ENCODE measurements at regions not wholly inside any gene's neighbourhood (a gene's known extent, or its start where the extent isn't known, plus 50 kb on each side); places are given as distances from the start of the nearest gene placed in this dataset.

DNA sequence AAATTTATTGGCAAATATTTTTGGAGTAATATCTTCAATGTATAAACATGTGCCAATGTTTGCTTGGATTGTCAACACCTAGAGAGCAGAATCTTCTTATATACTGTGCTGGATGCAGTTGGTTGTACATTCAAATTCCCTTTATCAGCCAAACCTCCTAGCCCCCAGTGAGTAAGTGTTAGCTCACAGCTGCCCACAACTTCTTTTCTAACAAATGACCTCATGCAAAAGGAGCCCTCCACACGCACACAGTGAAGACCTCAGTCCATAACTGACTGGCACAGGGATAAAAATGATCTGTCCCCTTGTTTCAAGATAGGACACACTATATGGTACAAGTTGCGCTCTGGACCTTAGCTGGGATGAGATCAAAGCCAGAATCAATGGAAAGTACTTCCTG, 458.0 kb upstream of the NWD2 start:
- DNase-seq (ENCODE audit: low read depth in 1 of 2, low spot score in 1 of 2): no peak

DNA sequence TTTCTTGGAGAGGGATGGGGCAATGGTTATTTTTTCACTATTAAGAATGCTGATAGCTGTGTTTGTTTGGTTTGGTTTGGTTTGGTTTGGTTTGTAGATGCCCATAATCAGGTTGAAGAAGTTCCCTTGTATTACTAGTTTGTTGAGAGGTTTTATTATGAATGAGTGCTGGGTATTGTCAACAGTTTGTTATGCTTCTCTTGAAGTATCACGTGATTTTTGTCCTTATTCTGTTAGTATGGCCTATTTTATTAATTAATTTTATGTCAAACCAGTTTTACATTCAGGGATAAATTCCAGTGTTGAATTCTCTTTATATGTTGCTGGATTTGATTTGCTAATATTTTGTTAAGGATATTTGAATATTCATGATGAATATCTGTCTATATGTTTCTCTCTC, 449.8 kb upstream of the NWD2 start:
- no peak for DNase-seq (ENCODE audit: low read depth in 1 of 2, low spot score in 1 of 2)

DNA sequence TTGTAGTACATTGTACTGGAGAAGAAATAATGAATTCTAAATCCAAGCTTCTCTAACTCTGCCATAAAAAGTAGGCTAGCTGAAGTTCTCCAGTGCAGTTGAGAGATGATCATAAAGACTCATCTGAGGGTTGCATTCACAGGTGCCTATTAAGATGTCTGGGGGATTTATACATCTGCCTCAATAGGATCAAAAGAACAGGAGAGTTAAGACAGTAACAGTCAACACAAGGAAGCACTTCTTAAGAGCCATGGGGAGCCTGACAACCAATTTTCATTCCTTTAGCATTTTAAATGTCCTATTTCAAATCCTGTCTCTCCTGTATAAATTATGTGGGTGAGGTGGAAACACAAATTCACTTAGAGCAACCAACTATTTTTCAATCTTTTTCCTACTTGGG, 432.4 kb upstream of the NWD2 start:
- no peak for DNase-seq (ENCODE audit: low read depth in 1 of 2, low spot score in 1 of 2)

DNA sequence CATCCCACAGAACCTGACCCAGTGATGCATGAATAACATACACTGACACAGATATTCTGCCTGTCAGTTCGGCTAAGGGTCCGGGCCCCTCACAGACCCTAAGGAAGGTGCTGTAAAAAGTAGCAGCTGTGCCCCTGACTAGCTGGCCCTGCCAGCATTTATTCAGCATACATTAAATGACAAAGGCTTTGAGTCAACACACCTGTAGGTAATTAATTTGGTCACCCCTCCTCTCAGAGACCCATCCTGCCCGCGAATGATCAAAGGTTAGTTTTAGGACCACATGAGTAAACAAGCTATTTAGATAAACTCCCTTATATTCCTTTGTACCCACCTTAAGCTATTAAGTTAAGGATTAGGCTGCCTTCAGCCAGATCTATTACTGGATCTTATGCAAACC, 429.0 kb upstream of the NWD2 start:
- no peak for DNase-seq (ENCODE audit: low read depth in 1 of 2, low spot score in 1 of 2)

DNA sequence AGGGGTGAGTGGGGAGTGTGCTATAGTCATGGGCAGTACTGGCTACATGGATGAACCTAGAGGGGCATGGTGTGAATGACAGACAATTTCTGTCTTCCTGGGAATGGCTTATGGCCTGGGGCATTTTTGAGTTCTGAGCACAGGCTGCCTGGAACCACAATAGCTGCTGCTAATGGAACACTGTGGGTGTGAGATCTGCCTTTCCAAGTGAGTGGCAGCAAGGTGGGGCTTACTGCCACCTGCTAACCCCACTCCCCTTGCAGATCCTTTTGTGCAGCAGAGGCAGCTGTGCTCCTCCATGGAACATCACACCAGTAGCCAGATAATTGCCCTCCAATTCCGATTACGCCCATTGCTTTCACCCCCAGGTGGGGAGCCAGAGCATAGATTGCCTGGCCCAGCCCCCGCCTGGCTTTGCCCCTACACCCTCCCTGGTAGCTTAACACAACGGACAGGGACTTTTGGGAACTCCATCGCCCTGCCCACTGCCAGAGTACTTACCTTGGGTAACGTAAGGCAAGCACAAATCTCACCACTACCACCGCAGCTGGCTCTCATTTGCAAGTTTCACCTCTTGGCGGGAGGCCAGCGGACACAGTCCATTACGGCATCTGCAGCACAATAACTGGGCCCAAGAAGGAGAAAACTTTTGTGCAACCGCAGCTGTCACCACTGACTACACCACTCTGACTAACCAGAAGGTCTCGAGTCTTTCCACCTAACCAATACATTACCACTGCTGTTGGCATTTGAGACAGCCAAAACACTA, 421.2 kb upstream of the NWD2 start:
- DNase-seq (ENCODE audit: low read depth in 1 of 2, low spot score in 1 of 2): no peak

DNA sequence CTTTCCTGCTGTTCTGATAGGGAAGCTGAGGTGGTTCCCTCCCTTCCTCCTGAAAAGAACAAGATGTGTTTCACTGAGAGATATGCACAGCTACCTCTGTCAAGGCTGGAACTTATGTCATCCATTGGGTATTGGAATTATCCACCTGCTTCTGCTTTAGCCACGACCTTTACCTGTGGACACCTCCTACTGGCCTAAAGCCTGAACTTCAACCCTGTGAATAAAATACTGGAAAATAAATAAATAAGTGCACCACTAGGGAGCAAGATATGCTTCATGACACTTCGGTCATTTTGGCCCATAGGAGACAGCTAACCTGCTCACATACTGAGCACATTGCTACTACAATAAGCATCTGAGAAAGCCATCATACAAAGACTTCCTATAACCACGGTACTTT, 419.9 kb upstream of the NWD2 start:
- DNase-seq (ENCODE audit: low read depth in 1 of 2, low spot score in 1 of 2): no peak

DNA sequence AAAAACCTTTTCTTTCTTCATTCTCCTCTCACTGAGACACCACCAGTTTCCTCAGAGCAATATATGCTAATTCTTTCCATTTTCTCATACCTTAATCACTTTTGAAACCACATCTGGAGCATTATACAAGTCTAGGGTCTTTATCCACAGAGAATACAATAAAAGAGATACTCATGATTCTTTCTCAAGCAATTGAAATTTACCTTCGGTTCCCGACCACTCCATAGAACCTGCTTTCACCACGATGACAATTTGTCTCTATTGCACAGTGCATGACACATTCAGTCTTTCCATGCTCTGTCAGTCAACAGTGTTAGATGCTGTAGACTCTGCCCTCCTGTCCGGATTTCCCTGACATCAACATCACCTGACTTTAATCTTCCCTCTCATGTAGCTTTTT, 409.3 kb upstream of the NWD2 start:
- no peak for DNase-seq (ENCODE audit: low read depth in 1 of 2, low spot score in 1 of 2)

DNA sequence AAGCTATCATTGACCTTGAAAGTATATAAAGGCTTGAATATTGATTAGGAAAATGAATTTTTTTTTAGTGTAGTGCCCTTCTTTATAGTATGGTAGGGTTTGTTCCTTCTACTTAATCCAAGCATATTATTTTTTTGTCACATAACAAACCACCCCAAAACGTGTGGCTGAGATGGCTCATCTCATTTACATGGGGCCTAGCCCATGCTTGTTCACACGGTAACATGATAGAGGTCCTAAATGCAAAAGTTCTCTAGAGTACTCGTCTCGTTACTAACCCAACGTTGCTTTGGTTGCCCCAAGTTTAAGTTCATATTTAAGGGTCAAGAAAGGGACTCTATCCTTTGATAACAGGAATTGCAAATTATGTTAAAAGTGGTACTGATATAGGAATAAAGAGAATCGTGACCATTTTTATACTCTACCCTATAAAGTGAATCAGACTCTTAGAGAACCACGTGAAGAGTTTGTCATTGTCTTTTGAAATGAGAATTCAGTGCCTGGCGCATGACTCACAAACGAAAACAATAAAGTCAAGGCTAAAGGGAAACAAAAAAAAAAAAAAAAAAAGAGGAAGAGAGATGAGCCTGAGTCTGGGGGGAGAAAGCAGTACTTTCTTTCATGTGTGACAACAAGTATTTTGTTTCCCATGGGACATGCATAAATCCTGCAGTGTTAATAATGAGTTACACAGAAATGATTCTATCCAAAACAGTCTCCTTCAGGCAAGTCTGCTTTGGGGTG, 402.8 kb upstream of the NWD2 start:
- no peak for DNase-seq (ENCODE audit: low read depth in 1 of 2, low spot score in 1 of 2)

DNA sequence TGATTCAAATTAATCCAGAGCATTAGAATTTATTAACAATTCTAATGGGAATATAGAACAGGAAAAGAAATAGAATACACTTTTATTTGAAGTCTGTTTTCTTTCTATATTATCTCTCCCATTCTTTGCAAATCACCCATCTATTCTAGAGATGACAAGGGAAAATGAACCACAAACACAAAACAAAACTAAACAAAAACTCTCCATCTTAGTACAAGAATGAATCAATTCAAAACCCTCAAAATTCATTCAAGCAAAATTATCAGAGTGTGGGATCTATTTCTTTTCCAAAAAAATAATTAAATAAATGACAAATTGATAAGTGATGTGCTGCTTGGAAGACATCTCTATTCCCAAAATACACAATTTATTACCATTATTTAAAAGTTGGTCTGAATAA, 400.1 kb upstream of the NWD2 start:
- DNase-seq (ENCODE audit: low read depth in 1 of 2, low spot score in 1 of 2): no peak

DNA sequence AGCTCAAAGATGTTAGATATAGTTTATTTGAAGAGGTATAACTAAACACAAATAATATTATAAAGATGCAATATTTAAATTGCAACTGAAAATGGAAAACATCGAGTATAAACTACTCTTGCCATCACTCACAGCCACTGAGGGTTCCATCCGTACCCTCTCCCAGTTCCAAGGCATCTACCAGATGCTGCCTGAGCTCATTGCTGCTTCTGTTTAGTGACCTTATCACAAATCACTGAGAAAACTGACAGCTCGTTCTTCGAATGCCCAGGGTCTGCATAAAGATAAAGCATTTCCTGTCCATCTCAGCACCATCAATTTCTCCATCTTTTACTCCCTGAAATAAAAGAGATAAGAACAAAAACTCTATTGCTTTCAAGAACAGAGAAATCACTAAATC, 391.7 kb upstream of the NWD2 start:
- DNase-seq (ENCODE audit: low read depth in 1 of 2, low spot score in 1 of 2): no peak

DNA sequence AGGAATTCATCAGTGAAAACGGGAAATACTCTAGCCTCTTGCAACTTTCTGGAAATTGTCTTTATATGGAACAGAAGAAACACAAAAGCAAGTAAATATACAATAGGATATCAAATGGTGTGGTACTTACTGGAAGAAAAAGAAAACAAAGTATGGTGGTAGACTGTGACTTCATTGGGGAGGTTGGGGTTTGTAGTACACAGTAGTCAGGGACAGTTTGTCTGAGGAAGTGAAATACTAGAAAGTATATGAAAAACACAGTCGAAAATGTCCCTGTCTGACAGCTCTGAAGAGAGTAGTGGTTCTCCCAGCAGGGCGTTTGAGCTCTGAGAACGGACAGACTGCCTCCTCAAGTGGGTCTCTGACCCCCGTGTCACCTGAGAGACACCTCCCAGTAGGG, 390.0 kb upstream of the NWD2 start:
- no peak for DNase-seq (ENCODE audit: low read depth in 1 of 2, low spot score in 1 of 2)

DNA sequence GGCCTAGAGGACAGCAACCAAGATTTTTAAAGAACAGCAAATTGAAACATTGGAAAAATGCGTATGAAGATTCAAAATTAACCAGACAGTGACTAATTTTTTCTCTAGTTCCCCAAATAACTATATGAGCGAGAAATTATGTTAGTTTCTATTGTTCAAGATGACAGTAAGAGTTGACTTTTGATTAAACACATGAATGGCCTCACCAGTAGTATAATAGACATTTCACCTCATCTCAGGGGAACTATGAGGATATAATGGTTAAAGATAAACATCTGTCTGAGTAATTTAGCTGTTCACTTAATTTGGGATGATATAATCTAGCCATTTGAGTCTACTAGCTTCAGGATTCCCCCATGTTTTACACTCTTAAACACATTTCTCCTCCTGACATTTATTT, 380.9 kb upstream of the NWD2 start:
- no peak for DNase-seq (ENCODE audit: low read depth in 1 of 2, low spot score in 1 of 2)

DNA sequence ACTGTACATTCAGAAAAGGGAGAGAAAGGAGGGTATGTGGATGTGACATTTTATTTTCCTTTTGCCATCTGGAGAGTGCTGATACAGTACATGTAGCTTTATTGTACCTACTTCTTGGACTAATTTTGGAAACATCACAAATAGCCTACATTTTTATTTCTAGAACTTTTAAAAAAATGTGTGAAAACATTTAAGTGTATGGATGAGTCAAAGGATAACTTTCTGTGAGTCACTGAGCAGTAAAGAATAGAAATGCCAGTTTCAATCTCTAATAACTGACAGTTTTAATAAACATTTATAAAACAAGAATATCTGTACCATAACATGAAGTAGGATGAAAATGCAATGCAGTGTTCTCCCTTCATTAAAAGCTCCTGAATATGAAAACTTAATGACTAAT, 374.4 kb upstream of the NWD2 start:
- DNase-seq (ENCODE audit: low read depth in 1 of 2, low spot score in 1 of 2): no peak

DNA sequence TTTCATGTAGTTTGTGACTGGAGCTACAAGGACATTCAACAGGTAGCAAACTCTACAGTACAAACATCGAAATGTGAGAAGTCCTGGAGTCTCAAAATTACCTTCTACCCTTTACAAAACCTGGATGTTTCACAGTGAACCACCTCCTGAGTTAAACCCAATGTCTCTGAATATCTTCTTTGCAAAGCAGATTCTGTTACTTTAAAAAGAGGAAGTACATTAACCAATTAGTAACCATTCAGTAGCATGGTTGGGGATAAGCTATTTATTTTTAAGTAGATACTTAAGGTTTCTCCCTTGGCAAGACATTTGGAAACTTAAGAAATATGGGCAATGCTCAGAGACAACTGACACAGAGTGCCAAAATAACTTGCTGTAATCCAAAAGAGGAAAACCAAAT, 371.9 kb upstream of the NWD2 start:
- DNase-seq (ENCODE audit: low read depth in 1 of 2, low spot score in 1 of 2): no peak

DNA sequence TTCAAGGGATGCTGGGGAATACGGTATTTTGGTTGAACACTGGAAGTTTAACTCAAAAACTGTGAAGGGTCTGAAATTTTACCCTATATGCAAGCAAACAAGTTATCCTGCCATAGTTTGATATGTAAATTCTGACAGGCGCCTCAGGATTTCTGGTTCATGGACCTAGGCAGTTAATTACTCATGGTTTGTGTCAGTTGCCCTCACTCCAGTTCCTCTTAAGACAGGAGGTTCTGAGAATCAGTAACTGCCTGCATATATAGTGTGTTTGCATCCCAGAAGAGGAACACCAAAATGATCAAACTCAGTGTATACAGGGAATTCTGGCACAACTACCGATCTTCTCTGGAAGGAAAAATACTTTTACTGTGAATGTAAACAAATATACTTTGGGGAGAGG, 360.4 kb upstream of the NWD2 start:
- DNase-seq (ENCODE audit: low read depth in 1 of 2, low spot score in 1 of 2): no peak

DNA sequence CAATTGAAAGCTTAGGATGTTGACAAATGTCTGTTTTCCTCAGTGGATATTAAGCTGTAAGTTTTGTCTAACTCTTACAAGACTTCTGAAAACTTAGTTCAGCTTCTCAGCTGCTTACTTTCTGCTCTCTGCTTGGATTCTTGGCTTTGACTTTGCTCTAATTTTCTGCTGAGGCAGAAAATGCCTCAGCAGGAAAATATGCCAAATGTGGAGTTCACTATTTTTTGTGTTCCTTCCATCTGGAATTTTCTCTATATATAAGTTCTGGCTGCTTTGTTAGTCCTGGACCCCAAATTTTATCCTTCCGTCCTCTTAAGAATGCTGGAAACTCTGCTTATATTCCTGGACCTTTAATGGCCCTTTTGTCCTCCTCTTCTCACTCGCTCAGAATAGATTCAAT, 352.6 kb upstream of the NWD2 start:
- no peak for DNase-seq (ENCODE audit: low read depth in 1 of 2, low spot score in 1 of 2)

DNA sequence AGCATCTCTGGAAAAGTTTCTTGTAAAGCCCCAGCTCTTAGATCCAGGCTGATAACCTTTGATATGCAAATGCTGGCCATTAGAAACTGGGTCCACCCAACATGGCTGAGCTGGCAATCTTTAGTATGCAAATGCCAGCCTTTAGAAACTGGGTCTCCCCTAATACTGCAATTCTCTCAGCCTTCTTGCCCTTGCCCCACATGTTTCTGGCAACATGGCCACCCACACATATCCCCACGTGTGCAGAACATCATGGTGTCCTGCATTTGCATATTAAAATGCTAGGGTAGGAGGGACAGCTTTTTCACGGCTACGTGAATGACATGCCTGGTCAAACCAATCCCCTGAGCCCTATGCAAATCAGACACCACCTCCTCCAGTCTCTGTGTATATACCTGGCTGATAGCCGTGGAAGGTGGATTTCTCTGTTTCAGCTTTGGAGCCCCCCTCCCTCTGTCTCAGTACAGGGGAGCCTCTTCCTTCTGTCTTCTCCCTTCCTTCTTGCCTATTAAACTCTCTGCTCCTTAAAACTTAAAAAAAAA, 344.0 kb upstream of the NWD2 start:
- no peak for DNase-seq (ENCODE audit: low read depth in 1 of 2, low spot score in 1 of 2)

DNA sequence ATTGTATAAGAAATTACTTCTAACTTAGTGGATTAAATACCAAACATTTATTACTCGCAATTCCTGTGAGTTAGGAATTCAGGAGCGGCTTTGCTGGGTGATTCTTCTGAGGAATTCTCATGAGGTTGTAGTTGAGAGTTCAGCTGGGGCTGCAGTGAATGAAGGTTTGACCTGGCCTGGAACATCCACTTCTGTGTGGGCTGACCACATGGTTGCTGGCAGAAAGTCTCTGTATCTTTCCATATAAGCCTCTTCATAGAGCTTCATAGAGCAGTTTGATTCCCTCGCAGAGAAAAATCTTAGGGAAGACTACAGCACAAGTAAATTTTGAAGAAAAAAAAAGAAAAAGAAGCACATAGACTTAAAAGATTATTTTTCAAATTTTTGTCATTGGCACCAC, 339.7 kb upstream of the NWD2 start:
- DNase-seq (ENCODE audit: low read depth in 1 of 2, low spot score in 1 of 2): no peak

DNA sequence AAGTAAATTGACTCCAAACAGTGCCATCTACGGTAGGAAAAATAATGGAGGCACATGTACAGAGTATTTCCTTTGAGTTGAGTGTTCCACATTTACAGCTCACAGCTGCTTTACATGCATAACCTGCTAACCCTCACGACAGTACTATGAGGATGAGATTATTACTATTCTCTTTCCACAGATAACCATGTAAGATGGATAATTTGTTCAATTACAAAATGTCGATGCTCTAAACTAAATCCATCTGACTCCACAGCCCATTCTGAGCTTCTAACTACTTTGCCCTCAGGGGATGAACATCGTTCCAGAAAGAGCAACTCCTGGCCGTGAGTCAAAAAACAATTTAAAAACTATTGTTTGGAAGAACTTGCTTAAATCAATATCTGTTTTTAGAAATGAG, 330.4 kb upstream of the NWD2 start:
- DNase-seq (ENCODE audit: low read depth in 1 of 2, low spot score in 1 of 2): no peak

DNA sequence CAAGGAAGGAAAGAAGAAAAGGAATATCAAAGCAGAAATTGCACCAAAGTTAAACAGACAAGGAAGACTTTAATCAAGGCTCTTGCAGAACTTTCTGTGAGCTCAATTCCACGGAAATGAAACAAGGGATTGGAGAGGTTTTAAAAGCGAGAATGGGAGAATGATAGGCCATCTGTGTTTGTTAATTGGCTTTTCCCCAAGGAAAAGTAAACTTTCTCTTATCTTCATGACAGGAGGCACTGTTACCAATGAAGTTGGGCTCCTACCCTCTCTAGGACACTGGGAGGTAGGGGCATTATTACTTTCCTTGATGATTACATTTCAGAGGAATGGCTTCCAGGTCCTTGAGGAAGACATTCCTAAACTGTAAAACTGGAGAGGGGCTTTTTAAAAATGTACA, 328.8 kb upstream of the NWD2 start:
- no peak for DNase-seq (ENCODE audit: low read depth in 1 of 2, low spot score in 1 of 2)

DNA sequence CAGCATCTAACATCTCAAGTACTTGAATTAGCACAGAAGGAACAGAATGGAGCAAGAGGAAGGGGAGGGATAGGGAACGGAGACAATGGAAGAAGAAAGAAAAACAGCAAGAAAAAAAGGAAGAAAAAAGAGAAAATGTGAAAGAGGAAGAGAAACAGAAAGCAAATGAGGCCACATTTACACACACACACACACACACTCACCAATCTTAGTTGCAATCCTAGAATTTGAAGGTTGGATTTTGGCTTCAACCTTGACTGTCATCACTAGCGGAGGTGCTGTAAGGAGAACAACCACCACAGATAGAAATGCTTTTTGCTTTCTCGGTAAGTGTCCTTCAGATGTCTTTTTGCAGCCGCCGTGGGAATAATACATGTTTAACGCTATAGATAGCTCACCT, 327.1 kb upstream of the NWD2 start:
- DNase-seq (ENCODE audit: low read depth in 1 of 2, low spot score in 1 of 2): no peak

DNA sequence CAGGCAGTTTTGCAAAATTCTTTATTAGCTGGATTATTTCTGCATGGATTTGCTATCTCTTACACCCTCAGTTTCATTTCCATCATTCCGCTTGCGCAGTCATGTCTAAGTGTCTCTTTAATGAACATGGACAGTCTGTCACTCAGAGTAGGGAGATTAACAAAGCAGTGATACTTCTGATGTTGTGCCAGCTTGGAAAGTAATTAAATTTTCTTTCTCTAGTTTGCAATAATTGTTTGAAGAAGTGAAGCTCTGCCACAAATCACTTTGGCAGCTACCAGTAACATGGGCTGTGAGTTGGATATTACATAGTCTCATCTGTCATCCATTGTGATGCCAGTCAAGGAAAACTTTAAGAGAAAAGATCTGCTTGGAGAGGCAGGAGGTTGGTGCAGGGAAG, 324.8 kb upstream of the NWD2 start:
- DNase-seq (ENCODE audit: low read depth in 1 of 2, low spot score in 1 of 2): no peak
